Activated CD4-positive, alpha-beta T cell treated with anti-CD3 and anti-CD28 coated beads for 36 hours (primary cell): ENCODE measurements at regions not wholly inside any gene's neighbourhood (a gene's known extent, or its start where the extent isn't known, plus 50 kb on each side); places are given as distances from the start of the nearest gene placed in this dataset.
A peak's percentile ranks its signal among the peaks of the same experiment; 100 is the strongest.

Experiments
- ATAC-seq: fragments of 200-7000 bp; cut with Tn5 transposase; one replicate; pipeline ENCODE4 v1.10.0; 2021; ENCODE audit warnings: mild to moderate bottlenecking, moderate library complexity
- CTCF ChIA-PET: fragments of 350-600 bp; sonication (Branson Sonifier 250); formaldehyde crosslinking; loops from one replicate; lab custom pipeline; 2021; ENCODE audit warnings: antibody characterized with exemption; lab: Charles Lee
- POLR2A ChIA-PET: fragments of 350-600 bp; sonication (Branson Sonifier 250); formaldehyde crosslinking; loops from one replicate; lab custom pipeline; 2021; ENCODE audit warnings: antibody characterized with exemption, inconsistent platforms; lab: Charles Lee
- DNase-seq: peaks from one replicate; pipeline ENCODE4 v3.0.0-alpha.2; 2020
- H3K27ac Mint-ChIP-seq: one replicate; pipeline ENCODE4 v1.8.0; 2021; ENCODE audit warnings: mixed read lengths
- H3K27me3 Mint-ChIP-seq: one replicate; pipeline ENCODE4 v1.8.0; 2021; ENCODE audit warnings: mixed read lengths
- H3K36me3 Mint-ChIP-seq: one replicate; pipeline ENCODE4 v1.8.0; 2021; ENCODE audit warnings: low read depth, mixed read lengths
- H3K4me1 Mint-ChIP-seq: one replicate; pipeline ENCODE4 v1.8.0; 2021; ENCODE audit warnings: mixed read lengths
- H3K4me3 Mint-ChIP-seq: one replicate; pipeline ENCODE4 v1.8.0; 2021; ENCODE audit warnings: mild to moderate bottlenecking, moderate library complexity, mixed read lengths
- H3K9me3 Mint-ChIP-seq: one replicate; pipeline ENCODE4 v1.8.0; 2021; ENCODE audit warnings: low read depth, mixed read lengths
- intact Hi-C, 2 experiments: fragments of 100-400 bp; cut with DNase I in 1 of 2; cut with micrococcal nuclease in 1 of 2; formaldehyde crosslinking; loops; one replicate each; pipeline versions ENCODE4 v1.14.2 to v1.15.1; 2022 to 2024; cut with DNase I, micrococcal nuclease

DNA sequence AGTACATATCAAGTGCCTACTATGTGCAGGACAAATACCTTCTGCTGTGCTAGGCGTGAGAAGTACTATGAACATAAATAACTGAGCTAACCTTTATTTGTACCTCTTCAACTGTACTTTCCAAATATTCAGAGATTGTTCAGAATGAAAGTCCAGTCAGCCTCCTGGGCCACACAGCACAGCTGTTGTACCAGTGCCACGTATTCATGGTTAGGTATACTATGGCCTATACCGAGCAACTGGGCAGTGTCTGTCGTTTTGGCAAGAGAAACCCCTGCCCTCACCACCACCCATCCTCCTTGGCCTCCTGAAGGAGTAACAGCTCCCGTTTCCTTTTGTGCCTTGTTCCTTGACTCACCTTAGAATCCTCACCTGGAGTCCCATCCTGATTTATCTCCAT is 53.0 kb downstream of the RASSF10 start:
- Mint-ChIP-seq H3K4me3 (no peak overlapping the region), H3K36me3 (no peaks in the 10 kb centered on the region), H3K4me1 (no peaks in the 10 kb centered on the region), H3K27ac (no peak overlapping the region), H3K9me3 (no peaks in the 10 kb centered on the region), H3K27me3 (peaks cover 9% of the 10 kb centered on the region)
- DNase-seq (no peak), ATAC-seq (no peak)
- CTCF ChIA-PET, result interaction anchor here (0.5 kb wide), 1 partner anchor 408 kb away, joined by 4 read pairs; no protein-coding TSS in a partner anchor
- intact Hi-C loops, result no loop called here
- POLR2A ChIA-PET, result no interaction called here

DNA sequence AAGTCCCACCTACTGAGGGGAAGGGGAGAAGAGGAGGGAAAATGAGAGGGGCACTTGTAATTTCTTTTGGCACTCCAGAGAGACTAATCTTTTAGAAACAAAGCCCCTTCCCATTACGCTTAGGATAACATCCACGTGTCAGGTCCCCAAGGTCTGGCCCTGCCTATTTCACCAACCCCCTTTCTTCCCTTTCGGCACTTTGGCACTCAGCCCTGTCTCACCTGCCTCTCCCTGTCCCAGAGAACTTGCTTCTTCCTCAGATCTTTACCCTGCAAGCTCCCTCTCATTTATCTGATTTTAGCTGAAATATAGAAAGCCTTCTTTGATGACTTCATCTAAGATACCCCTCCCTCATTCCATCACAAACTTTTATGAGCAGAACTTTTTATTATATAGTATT is 55.5 kb downstream of the RASSF10 start:
- DNase-seq (no peak), ATAC-seq (no peak)
- ChIA-PET POLR2A (no interaction called here), CTCF (interaction anchor here (1.1 kb wide), 1 partner anchor 148 kb away, joined by 3 read pairs; no protein-coding TSS in a partner anchor)
- Mint-ChIP-seq H3K27ac (no peak overlapping the region), H3K9me3 (no peaks in the 10 kb centered on the region), H3K4me3 (no peak overlapping the region), H3K36me3 (no peaks in the 10 kb centered on the region), H3K4me1 (no peaks in the 10 kb centered on the region), H3K27me3 (peaks cover 10% of the 10 kb centered on the region)
- intact Hi-C loops, result no loop called here

DNA sequence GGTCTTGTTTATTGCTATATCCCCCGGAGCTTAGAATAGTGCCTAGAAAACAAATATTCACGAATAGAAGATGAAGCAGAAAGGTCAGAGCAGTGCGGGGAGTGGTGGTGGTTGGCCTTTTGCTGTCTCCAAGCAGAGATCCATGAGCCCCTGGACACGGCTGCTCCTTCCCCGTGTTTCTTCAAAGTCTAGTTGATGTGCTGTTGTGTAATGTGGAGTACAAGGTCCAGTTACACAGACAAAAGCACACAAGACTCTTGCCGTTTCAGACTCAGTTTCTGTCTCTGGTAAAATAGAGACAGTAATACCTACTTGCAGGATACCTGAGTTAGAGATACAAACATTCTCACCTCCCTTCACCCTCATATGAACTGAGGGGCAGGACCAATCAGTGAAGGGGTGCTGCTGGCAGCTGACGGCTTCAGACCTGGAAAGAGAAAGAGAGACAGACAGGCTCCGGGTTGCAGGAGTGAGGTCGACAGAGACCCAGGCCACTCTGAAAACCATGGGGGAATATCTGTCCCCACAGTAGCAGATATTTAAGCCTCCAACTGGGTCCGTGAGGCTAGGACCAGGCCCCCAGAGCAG is 56.2 kb downstream of the RASSF10 start:
- Mint-ChIP-seq H3K36me3 (no peaks in the 10 kb centered on the region), H3K27ac (no peak overlapping the region), H3K4me3 (no peak overlapping the region), H3K27me3 (peaks cover 10% of the 10 kb centered on the region), H3K9me3 (no peaks in the 10 kb centered on the region), H3K4me1 (no peaks in the 10 kb centered on the region)
- ChIA-PET CTCF (interaction anchor here (1.1 kb wide), 1 partner anchor 148 kb away, joined by 3 read pairs; no protein-coding TSS in a partner anchor), POLR2A (no interaction called here)
- no peak for DNase-seq
- intact Hi-C loops, result no loop called here
- no peak for ATAC-seq

DNA sequence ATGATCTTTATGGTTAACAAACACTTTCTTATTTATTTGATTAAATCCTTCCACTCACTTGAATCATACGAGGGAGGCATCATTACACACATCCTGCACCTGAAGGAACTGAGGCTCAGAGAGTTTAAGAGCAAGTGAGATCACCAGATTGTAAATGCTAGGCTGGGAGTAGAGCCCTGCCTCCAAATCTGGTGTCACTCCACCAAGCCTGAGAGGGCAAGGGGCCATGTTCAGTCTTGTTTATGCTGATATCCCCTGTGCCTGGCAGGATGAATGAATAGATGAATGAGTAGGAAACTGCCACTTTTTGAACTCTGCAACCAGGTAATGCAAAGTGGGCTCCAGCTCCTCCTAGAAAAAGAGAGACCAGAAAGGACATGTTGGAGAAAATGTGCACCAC is 59.1 kb downstream of the RASSF10 start:
- CTCF ChIA-PET, result interaction anchor here (0.6 kb wide), 1 partner anchor 1526 kb away, joined by 3 read pairs; no protein-coding TSS in a partner anchor
- intact Hi-C loops, result no loop called here
- H3K27me3 Mint-ChIP-seq, result peaks cover 13% of the 10 kb centered on the region
- H3K4me3 Mint-ChIP-seq, result no peak overlapping the region
- H3K27ac Mint-ChIP-seq, result no peak overlapping the region
- no peaks in the 10 kb centered on the region for H3K36me3 Mint-ChIP-seq
- no peaks in the 10 kb centered on the region for H3K4me1 Mint-ChIP-seq
- no peak for ATAC-seq
- POLR2A ChIA-PET, result no interaction called here
- DNase-seq, result no peak
- H3K9me3 Mint-ChIP-seq, result no peaks in the 10 kb centered on the region

DNA sequence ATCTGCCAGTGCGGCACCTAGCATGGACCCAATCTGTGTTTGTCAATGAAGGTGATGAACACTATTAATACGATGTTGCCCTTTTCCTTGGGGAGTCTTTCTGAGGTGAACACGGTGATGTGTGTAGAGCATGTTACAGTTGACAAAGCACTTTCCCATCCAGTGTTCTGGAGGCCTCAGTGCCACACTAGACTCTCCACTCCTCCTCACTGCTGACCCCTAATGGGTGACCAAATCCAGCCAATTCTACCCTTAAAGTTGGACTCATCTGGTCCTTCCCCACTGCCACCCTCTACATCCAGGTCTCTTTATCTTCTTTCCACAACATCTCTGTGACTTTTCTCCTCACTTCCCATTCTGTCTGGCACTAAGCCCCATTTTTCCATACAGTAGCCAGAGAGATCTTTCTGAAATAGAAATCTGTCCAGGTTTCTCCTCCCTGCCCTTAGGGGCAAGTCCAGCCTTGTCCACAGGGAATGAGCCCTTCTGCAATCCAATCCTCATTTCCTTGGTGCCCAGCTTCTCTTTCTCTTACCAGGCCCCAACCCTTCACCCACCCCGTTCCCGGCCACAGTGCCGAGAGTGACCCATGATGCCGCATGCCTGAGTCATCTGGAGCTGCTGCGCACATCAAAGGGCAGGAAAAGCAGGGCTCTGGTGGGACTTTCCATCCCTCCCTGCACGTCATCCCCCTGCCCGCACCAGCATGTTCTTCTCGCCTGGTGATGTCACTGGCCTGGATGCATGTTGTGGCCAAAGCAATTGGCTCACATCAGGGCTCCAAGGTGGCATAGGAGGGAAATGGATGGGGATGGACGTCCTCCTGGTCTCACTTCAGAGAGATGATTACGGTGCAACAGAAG is 64.2 kb downstream of the RASSF10 start:
- peaks cover 13% of the 10 kb centered on the region for H3K27me3 Mint-ChIP-seq
- H3K4me3 Mint-ChIP-seq, result no peak overlapping the region
- no peaks in the 10 kb centered on the region for H3K36me3 Mint-ChIP-seq
- no peaks in the 10 kb centered on the region for H3K9me3 Mint-ChIP-seq
- ATAC-seq (no peak), DNase-seq (peak; percentile 5)
- POLR2A ChIA-PET, result no interaction called here
- no peak overlapping the region for H3K27ac Mint-ChIP-seq
- CTCF ChIA-PET, result no interaction called here
- H3K4me1 Mint-ChIP-seq, result no peaks in the 10 kb centered on the region
- intact Hi-C loops, result no loop called here

DNA sequence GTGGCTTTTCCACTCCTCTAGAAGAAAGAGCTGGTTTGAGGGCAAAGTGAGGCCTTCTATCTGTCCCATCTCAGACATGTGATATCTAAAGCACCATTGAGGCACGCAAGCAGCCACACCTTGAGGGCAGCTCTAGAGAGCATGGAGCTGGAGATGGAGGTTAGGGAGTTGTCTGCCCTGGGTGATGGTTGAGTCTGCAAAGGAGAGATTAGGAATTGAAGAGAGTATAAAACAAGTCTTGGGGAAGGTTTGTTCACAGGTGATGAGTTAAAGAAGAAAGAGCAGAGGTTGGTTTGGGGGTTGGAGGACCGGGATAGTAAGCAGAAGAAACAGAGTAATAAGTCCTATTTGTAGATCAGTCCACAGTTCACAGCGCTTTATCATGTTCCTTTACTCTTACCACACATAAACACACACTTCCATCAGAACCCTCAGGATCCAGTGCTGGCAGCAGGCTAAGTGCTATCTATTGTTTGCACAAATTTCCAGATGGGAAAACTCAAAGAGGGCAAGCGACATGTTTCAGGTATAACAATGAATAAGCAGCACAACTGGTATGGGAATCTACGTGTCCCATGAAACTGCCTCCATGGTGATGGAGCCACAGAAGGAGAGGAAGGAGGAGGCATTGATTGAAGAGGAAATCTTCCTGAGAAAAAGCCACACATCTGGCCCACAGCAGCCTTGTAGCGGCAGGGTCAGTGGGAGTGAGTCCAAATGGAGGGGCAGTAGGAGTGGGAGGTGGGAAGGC is 65.8 kb downstream of the RASSF10 start:
- Mint-ChIP-seq H3K4me1 (no peaks in the 10 kb centered on the region), H3K4me3 (no peak overlapping the region)
- CTCF ChIA-PET, result no interaction called here

DNA sequence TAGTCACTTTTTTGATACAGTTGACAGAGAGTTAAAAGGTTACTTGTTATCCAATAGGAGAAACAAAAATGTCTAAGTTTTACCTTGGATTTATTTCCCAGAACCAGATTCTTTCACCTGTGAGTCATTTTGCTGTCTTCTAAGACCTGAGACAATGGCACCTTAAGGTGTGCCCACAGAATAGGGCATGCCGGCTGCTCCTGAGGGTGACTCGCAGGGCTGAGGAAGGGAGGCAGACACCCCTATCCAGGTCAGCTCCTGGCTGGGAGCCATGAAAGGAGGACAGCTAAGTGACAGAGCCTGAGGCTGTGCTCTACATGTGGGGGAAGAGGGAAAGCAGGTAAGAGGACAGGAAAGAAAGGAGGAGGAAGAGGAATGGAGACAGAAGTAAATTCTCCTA is 67.8 kb downstream of the RASSF10 start:
- DNase-seq, result no peak
- no peak overlapping the region for H3K4me3 Mint-ChIP-seq
- intact Hi-C loops, result no loop called here
- no peaks in the 10 kb centered on the region for H3K9me3 Mint-ChIP-seq
- no peaks in the 10 kb centered on the region for H3K4me1 Mint-ChIP-seq
- ChIA-PET POLR2A (no interaction called here), CTCF (no interaction called here)
- ATAC-seq, result no peak
- no peak overlapping the region for H3K27ac Mint-ChIP-seq
- peaks cover 20% of the 10 kb centered on the region for H3K27me3 Mint-ChIP-seq
- H3K36me3 Mint-ChIP-seq, result no peaks in the 10 kb centered on the region

More for the DNA sequence above, 65.8 kb downstream of the RASSF10 start:
- POLR2A ChIA-PET, result no interaction called here
- Mint-ChIP-seq H3K9me3 (no peaks in the 10 kb centered on the region), H3K27me3 (peaks cover 15% of the 10 kb centered on the region), H3K36me3 (no peaks in the 10 kb centered on the region), H3K27ac (no peak overlapping the region)
- intact Hi-C loops, result no loop called here
- DNase-seq, result no peak
- ATAC-seq, result no peak

DNA sequence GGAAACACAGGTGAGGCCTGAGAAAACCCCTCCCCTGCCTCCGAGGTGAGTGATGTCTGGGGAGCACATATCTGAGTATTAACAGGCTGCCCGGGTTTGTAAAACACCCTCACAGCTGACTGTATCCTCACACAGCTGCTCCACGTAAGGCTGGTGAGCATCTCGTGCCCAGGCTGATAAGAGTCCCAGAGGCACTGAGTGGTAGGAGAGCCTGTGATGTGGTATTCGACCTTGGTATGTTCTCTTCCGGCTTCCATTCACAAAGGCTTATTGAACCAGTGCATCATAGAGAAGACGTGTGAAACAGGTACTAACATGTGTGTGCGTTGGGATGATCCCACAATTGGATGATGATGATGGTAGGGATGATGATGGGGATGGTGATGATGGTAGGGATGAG is 71.7 kb downstream of the RASSF10 start:
- H3K4me1 Mint-ChIP-seq, result no peaks in the 10 kb centered on the region
- ChIA-PET CTCF (no interaction called here), POLR2A (no interaction called here)
- peaks cover 36% of the 10 kb centered on the region for H3K27me3 Mint-ChIP-seq
- H3K27ac Mint-ChIP-seq, result no peak overlapping the region
- ATAC-seq, result no peak
- H3K36me3 Mint-ChIP-seq, result no peaks in the 10 kb centered on the region
- no peaks in the 10 kb centered on the region for H3K9me3 Mint-ChIP-seq
- no peak for DNase-seq
- intact Hi-C loops, result no loop called here
- no peak overlapping the region for H3K4me3 Mint-ChIP-seq

DNA sequence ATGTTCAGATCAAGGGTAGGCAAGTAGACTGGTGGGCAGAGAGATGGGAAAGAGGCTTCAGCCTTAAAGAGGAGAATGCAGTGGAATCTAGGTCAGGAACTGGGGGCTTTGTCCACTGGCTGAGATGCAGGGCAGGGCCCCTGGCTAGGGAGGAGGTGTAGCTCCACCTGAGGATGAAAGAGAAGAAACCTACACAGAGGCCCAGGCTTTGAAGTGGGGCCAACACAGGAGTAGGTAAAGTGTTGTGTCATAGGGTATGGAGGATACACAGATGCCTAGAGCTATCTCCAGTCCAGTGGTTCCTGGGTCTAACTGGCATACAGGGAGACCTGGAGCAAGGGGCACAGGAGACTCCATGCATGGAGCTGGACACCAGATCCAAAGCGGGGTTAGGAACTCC is 73.5 kb downstream of the RASSF10 start:
- ChIA-PET CTCF (no interaction called here), POLR2A (no interaction called here)
- Mint-ChIP-seq H3K27ac (no peak overlapping the region), H3K4me3 (no peak overlapping the region), H3K9me3 (no peaks in the 10 kb centered on the region), H3K36me3 (no peaks in the 10 kb centered on the region), H3K27me3 (peaks cover 48% of the 10 kb centered on the region), H3K4me1 (no peaks in the 10 kb centered on the region)
- intact Hi-C loops, result no loop called here
- no peak for ATAC-seq
- DNase-seq, result no peak

DNA sequence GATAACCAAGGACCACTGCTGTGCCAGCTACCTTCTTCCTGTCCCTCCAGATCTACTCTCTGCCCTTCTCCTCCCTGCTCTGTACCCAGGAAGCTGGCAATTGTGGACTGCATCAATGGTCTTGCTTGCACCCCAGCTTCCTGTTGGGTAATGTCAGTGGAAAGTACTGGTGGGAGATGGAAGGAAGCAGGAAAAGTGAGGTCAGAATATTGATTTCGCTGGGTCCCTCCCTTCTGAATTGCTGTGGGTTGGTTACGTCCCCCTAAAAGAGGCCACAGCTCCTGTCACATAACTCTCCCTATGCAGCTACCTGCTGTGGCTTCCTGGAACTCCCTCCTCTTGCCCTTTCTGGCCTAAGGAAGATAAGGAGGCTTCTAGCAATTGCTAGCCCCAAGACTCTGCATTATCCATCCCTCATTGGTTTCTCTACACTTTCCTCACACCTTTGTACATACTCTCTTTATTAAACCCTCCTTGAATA is 81.2 kb downstream of the RASSF10 start:
- Mint-ChIP-seq H3K4me3 (no peak overlapping the region), H3K27ac (no peak overlapping the region), H3K27me3 (peaks cover 17% of the 10 kb centered on the region), H3K4me1 (no peaks in the 10 kb centered on the region), H3K9me3 (no peaks in the 10 kb centered on the region), H3K36me3 (no peaks in the 10 kb centered on the region)
- intact Hi-C loops, result no loop called here
- ChIA-PET POLR2A (no interaction called here), CTCF (no interaction called here)
- DNase-seq, result no peak
- ATAC-seq, result no peak

DNA sequence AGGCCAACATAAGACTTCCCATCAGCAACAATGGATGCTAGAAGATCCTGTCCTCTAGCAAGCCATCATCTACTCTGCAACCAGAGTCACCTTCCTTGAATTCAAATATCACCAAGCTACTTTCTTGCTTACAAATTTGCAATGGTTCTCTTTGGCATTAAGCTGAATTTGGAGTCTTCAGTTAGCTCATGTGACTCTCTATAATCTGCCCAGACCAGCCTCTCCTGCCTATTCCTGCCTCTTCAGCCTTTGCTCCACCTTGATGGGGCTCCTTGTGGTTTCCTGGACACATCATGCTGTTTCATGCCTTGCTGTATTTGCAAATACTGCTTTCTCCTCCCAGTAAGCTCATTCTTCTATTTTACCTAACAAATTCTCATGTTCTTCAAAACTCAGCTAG is 82.3 kb downstream of the RASSF10 start:
- POLR2A ChIA-PET, result no interaction called here
- intact Hi-C loops, result no loop called here
- Mint-ChIP-seq H3K27ac (no peak overlapping the region), H3K9me3 (no peaks in the 10 kb centered on the region), H3K27me3 (peaks cover 14% of the 10 kb centered on the region), H3K4me1 (no peaks in the 10 kb centered on the region), H3K4me3 (no peak overlapping the region), H3K36me3 (no peaks in the 10 kb centered on the region)
- CTCF ChIA-PET, result interaction anchor here (0.7 kb wide), 2 partner anchors 8 to 48 kb away, joined by 3 read pairs; no protein-coding TSS in a partner anchor
- no peak for ATAC-seq
- DNase-seq, result no peak
